ENCODE measurements at regions not wholly inside any gene's neighbourhood (a gene's known extent, or its start where the extent isn't known, plus 50 kb on each side); places are given as distances from the start of the nearest gene placed in this dataset.
"Not testable (repeated sequence)": the region's sequence is repeated elsewhere in the genome, so short reads cannot be mapped to it uniquely, and the experiment has no call there.

DNA sequence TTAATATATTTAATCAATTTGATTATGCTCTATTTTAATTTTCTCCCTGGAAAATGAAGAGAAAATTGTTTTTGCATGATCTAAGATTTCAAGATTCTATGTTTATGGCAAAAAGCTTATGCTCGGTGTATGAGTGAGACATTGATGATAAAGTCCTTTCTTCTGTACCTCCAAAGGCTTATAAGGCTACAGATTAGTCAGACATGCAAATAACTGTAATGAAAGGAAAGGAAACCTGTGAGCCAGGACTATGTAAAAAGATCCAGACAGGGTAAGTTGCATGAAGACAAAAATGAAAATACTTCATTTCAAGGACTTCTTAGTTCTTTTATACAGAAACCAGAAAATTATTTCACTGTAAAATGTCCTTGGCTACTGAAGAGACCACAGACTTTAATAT, 52.2 kb upstream of the EDIL3 start:
- H3K9me3 ChIP-seq, result no peaks in the 10 kb centered on the region
- H3K4me3 ChIP-seq, result no peak overlapping the region
- DNase-seq (ENCODE audit: low spot score), result no peak
- TF ChIP-seq, protein P1, sequence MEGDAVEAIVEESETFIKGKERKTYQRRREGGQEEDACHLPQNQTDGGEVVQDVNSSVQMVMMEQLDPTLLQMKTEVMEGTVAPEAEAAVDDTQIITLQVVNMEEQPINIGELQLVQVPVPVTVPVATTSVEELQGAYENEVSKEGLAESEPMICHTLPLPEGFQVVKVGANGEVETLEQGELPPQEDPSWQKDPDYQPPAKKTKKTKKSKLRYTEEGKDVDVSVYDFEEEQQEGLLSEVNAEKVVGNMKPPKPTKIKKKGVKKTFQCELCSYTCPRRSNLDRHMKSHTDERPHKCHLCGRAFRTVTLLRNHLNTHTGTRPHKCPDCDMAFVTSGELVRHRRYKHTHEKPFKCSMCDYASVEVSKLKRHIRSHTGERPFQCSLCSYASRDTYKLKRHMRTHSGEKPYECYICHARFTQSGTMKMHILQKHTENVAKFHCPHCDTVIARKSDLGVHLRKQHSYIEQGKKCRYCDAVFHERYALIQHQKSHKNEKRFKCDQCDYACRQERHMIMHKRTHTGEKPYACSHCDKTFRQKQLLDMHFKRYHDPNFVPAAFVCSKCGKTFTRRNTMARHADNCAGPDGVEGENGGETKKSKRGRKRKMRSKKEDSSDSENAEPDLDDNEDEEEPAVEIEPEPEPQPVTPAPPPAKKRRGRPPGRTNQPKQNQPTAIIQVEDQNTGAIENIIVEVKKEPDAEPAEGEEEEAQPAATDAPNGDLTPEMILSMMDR (IDR thresholded peaks at IDR 0.05), result no peak
- H3K27me3 ChIP-seq, result no peaks in the 10 kb centered on the region
- H3K36me3 ChIP-seq, result no peaks in the 10 kb centered on the region
- no peaks in the 10 kb centered on the region for H3K4me1 ChIP-seq
- no peak overlapping the region for H3K27ac ChIP-seq

DNA sequence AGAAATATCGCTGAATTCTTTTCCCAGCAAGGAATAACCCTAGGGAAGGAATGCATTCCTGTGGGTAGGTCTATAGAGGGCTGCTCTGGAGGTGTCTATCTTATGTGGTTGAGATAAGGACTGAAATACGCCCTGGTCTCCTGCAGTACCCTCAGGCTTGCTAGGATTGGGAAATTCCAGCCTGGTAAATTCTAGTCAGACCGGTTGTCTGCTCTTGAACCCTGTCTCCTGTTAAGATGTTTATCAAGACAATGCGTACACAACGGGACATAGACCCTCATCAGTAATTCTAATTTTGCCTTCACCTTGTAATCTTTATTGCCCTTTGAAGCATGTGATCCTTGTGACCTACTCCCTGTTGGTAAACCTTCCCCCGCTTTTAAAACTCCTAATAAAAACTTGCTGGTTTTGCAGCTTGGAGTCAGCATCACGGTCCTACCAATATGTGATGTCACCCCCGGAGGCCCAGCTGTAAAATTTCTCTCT, 51.2 kb upstream of the EDIL3 start:
- H3K27ac ChIP-seq; H3K4me3 ChIP-seq; H3K4me1 ChIP-seq; H3K9me3 ChIP-seq; H3K36me3 ChIP-seq; DNase-seq (ENCODE audit: low spot score); H3K27me3 ChIP-seq: not testable (repeated sequence)

Data from right atrium auricular region (tissue), 2 donors.